HG02884 (cell line): ENCODE measurements at regions not wholly inside any gene's neighbourhood (a gene's known extent, or its start where the extent isn't known, plus 50 kb on each side); places are given as distances from the start of the nearest gene placed in this dataset.
"Not testable (repeated sequence)": the region's sequence is repeated elsewhere in the genome, so short reads cannot be mapped to it uniquely, and the experiment has no call there.

Experiments used
- ATAC-seq: cut with Tn5 transposase; IDR thresholded peaks from one replicate; pipeline ENCODE4 v1.9.1; 2021; ENCODE audit warnings: mild to moderate bottlenecking, moderate library complexity; ENCODE audit not compliant: unreplicated experiment

- ATAC-seq, result not testable (repeated sequence)
Measured at GRCh38 chr4:53699310-53699709, 108.0 kb upstream of the LNX1 start.

DNA sequence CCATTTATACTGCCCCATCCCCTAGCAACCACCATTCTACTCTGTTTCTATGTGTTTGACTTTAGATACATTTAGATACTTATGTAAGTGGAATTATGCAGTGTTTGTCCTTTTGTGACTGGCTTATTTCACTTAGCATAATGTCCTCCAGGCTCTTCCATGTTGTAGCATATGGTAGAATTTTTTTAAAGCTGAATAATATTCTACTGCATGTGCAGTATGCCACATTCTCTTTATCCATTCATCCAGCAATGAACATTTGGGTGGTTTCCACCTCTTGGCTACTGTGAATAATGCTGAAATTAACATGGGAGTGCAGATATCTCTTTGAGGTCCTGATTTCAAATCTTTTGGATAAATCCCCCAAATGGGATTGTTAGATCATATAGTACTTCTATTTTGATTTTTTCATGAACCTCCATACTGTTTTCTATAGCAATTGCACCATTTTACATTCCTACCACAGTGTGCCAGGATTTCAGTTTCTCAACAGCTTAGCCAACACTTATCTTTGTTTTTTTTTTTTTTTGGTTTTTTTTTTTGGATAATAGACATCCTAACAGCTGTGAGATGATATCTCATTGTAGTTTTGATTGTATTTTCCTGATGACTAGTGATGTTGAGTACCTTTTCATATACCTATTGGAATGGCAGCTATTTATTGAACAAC lies 105.9 kb upstream of the LNX1 start:
- no peak for ATAC-seq

DNA sequence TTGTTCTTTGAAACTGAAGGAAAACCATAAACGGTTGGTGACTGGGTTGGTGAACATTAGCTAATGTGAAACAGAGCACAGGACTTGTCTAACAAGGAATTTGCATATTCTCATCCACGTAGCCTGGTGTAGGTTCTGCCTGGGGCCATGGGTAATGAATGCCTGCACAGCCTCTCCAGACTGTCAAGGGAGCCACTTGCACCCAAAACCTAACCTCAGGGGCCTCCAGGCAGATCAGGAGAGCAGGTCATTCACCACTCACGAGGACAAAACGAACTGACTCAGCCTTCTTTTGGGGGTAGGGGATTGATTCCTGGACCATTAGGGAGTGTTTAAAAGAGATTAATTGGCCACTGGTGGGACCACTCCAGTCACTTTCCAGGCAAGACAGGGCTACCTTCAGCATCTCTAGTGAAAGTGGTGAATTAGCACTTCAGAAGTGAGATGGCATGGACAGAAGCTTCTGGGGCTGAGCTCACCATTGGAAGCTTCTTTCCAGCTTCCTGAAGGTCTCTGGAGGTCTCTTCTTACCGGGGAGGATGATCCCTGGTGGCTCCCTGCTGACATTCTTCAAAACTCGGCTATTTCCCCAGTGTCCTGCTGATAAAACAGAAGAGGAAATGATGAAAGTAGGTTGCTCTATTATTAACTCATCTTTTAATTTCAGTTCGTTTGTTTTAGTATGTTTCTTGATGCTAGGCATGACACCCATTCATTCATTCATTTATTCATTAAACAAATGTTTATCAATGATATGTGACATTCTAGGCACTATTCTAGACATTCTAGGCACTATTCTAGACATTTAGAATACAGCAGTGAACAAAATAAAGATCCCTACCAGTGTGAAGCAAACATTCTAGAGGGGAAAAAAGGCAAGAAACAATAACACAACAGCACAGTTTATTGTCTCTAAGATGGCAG lies 104.5 kb upstream of the LNX1 start:
- peak; percentile 55 for ATAC-seq

- ATAC-seq, result no peak
Measured at GRCh38 chr4:53694666-53695065, 103.4 kb upstream of the LNX1 start.

DNA sequence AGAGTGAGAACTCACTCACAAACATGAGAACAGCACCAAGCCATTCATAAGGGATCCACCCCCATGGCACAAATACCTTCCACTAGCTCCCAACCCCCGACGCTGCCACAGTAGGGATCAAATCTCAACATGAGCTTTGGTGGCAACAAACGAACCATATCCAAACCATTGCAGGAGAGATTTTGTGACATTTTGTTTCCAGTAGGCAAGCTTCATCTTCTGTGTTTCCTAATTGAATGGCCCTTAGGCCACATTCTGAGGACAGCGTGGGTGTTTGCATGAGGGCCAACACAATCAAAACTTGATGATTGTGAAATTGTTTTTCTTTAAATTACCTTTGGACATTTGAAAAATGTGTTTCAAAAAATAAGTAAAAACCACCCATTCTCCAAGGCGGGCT lies 102.6 kb upstream of the LNX1 start:
- no peak for ATAC-seq

GRCh38 chr4:53693408-53693807 lies 102.1 kb upstream of the LNX1 start:
- no peak for ATAC-seq

- peak; percentile 93 for ATAC-seq
Measured at GRCh38 chr4:53688186-53688790, 97.0 kb upstream of the LNX1 start.

DNA sequence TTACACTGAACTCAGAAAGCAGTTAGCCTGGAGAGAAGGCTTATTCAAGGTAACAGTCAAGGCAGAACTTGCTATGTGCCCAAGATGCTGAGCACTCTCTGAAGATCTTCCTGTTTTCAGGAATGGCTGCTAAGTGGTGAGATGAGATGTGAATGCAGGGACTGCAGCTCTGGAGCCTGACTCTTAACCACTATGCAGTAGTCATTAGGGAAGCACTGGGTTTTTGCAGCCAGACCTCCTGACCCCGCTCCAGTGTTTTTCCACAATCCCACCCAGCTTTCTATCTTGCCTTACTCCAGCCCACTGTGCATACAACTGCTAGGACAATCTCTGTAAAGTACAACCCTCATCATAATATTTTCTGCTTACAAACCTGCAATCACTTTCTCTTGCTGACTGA lies 95.2 kb upstream of the LNX1 start:
- no peak for ATAC-seq

DNA sequence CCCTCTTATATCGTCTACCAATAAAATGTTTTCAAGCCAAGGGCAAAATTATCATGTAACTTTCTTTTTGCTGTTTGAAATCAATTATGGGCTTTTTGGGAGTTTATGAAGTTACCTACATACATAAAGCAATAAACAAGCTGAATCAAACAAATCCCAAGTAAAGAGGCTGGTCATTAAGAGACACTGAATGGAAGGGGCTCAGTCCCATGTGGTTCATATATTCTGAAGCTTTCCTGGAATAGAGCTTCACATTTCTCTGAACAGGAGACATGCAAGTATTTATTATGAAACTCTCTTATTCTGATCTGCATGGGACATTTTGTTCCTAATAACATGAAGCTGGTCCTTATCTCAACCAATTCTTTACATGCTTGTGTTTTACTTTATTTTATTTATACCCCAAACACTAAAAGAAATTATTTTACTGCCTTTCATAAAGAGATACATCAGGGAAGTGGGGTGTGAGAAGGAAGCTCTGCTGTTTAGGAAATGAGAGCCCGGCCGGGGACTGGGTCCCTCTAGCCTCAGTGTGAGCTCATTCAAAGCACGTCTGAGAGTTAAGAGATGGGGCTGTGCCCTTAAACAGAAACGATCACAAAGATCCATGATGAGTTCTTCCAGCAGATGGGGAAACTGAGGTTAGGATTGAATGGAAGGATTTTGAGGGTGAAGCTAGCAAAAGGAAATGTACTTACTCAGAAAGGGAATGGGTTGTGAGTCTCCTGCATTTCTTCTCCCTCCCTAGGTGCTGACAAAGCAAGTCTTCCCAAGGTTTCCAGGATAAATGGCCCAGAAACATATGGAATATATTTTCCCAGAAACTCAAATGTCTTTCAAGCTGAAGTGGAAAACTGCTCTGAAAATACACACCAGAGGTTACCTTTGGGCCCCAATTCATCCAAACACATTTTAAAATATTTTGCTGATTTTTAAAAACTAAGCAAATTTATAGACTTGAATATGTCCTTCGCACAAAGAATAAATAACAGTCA lies 93.1 kb upstream of the LNX1 start:
- no peak for ATAC-seq

DNA sequence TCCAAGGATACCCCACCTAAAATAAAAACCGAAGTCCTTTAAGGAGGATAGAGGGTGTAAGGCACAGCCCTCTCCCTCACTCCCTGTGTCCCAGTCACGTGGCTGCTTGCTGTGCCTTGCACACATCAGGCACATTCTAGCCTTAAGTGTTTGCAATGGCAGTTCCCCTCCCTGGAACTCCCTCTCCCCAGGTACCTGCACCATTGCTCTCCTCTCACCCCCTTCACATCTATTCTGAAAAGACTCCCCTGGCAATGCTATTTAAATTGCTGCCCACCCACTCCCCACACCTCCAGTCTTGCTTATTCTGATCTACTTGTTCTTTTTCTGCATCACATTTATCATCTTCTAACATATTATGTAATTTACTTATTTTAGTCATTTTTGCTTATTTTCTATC lies 91.6 kb upstream of the LNX1 start:
- no peak for ATAC-seq

DNA sequence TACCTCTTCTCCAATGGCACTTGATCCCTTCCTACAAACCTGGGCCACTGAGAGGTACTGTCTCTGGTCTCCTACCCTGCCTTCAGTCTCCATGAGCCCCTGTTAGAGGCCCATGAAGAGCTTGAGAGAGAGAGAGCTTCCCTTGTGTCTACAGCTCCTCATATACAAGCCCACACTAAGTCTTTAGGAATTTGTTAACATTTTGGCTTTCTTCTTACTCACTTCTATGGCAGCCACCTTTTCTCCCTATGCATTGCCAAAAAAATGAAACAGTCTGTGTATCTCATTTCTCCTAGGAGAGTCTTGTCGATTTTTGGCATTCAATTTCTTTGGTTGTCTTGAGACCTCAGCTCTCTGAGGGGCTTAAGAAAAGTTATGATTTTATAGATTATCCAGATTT lies 90.9 kb upstream of the LNX1 start:
- ATAC-seq, result no peak

- ATAC-seq, result no peak
Measured at GRCh38 chr4:53680598-53680997, 89.3 kb upstream of the LNX1 start.

- no peak for ATAC-seq
Measured at GRCh38 chr4:53680168-53680567, 88.9 kb upstream of the LNX1 start.

DNA sequence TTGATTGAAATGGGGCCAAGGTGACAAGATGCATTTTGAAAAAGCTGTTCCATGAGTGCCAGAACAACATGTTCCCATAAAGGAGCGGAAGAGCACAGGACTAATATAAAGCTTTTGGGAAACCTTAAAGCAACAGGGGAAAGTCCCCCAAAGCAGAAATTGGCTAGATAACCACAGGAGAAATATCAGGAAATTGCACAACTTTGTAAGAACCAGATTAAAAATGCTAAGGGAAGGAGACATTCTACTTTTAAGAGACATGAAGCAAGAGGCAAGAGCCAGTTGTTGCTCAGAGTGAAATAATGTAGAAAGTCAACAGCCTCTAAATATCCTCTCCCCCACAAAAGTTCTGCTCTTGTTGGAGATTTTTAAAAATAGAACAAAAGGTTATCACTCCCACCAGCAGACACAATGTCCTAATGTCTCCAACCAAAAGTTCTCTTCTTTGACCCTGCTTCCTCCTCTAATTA lies 85.2 kb upstream of the LNX1 start:
- no peak for ATAC-seq

DNA sequence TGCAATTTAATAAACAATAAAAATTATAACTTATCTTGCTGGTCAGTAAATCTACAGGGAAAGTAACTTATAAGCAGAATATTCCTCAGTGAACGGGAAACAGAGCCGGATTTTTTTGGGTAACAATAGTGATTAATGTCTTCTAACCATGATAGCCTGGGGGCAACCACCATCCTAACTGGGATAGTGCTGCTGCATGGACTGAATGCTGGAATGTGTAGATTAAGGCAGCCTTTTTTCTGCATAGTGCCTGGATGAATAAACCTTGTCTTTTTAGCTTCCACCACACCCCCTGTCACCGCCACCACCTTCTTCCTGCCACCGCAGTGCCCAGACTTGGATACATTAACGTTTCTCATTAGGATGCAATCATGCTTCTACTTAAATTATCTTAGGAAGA lies 83.6 kb upstream of the LNX1 start:
- ATAC-seq, result no peak

DNA sequence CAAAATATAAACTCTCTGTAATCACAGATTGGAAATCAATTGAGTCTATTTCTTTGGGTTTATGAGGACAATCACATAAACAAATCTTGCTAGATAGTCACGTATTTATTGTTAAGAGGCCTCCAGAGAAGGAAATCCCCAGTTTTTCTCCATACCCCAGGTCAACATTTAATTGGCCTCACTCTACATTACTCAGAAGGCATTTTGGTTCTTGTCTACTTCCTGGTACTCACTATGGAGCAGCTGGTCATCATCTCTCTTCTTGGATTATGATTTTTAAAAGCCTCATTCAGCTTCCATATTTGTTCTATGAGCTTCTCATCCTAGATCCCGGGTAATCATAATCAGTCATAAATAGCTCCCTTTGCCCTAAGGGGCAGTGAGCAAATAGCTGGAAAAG lies 81.6 kb upstream of the LNX1 start:
- ATAC-seq, result no peak

GRCh38 chr4:53671757-53672156 lies 80.5 kb upstream of the LNX1 start:
- no peak for ATAC-seq

GRCh38 chr4:53659737-53660136 lies 68.5 kb upstream of the LNX1 start:
- no peak for ATAC-seq

- ATAC-seq, result no peak
Measured at GRCh38 chr4:53659112-53659511, 67.8 kb upstream of the LNX1 start.

DNA sequence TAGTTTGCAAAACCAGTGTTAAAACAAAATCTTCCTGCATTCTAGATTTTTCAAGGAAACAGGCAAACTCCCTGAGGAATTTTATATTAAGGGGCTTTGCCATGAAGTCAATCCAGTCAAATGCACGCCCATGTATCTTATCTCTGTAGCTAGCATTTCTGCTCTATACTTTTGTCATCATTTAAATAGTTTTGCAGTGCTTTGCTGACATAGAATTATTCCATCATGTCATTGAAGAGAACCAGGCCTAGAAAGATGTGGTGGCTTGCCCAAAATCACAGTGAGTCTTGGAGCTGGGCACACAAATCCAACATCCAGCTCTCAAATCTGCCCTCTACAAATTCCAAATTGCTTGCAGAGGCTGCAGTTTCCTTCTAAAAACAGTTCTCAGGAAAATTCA lies 66.7 kb upstream of the LNX1 start:
- no peak for ATAC-seq
